ENCODE measurements at regions not wholly inside any gene's neighbourhood (a gene's known extent, or its start where the extent isn't known, plus 50 kb on each side); places are given as distances from the start of the nearest gene placed in this dataset.

DNA sequence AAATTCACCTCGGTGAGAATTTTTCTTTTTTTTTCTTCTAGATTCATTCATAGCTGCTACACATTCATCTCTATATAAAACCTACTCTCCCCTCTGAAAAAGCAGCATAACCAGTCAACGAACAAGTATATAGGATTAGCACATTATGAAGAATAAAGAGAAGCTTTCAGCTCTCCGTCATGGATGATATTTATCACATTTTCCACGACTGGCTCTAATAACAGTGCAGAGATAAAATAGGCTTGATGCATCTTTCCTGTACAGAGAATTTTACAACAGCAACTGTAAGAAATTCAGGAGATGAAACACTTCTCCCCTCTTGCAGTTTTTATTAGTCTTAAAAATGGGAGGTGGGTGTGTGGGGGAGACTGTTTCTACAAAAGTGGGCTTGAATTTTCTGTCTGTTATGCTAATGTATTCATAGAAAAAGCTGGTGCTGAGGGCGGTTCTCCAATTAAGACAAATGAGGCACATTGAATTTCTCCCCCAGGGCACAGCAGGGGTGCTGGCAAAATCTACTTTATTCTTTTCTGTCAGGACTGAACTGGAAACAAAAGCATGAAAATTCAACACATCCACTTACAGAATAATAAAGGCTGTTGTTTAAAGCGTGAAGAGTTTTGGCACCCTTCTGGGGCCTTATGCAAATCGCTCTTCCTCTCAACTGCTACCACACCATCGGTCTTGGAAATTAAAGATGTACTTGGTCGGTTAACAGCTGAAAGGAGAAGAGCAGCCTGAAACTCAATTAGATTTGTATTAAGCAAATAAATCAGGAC is 233.9 kb upstream of the ZNF608 start:
- H3K36me3 ChIP-seq (ENCODE audit: insufficient read depth, low read length): no peaks in the 10 kb centered on the region
- POLR2A ChIA-PET: no interaction called here
- Mint-ChIP-seq H3K36me3 (ENCODE audit: low read depth) (no peaks in the 10 kb centered on the region), H3K4me1 (ENCODE audit: low read depth) (no peaks in the 10 kb centered on the region), H3K9me3 (peaks cover under 1% of the 10 kb centered on the region), H3K27me3 (no peaks in the 10 kb centered on the region), H3K27ac (no peak overlapping the region), H3K4me3 (no peak overlapping the region)
- DNase-seq (no peak), ATAC-seq (ENCODE audit: poor library complexity) (no peak)
- intact Hi-C loops (cut with DNase I, micrococcal nuclease): no loop called here
- H3K9me3 ChIP-seq (ENCODE audit: control insufficient read depth in 1 of 2, insufficient read depth in 1 of 2, low read length in 2 of 2): peaks cover 0 to 9% of the 10 kb centered on the region in 2 experiments
- H3K4me1 ChIP-seq (ENCODE audit: insufficient read depth, low read length): no peaks in the 10 kb centered on the region
- H3K4me3 ChIP-seq (ENCODE audit: low read length): no peak overlapping the region
- H3K27me3 ChIP-seq (ENCODE audit: control insufficient read depth in 1 of 2, insufficient read depth in 2 of 2, low read length in 2 of 2): no peaks in the 10 kb centered on the region
- TF ChIP-seq, protein P1, sequence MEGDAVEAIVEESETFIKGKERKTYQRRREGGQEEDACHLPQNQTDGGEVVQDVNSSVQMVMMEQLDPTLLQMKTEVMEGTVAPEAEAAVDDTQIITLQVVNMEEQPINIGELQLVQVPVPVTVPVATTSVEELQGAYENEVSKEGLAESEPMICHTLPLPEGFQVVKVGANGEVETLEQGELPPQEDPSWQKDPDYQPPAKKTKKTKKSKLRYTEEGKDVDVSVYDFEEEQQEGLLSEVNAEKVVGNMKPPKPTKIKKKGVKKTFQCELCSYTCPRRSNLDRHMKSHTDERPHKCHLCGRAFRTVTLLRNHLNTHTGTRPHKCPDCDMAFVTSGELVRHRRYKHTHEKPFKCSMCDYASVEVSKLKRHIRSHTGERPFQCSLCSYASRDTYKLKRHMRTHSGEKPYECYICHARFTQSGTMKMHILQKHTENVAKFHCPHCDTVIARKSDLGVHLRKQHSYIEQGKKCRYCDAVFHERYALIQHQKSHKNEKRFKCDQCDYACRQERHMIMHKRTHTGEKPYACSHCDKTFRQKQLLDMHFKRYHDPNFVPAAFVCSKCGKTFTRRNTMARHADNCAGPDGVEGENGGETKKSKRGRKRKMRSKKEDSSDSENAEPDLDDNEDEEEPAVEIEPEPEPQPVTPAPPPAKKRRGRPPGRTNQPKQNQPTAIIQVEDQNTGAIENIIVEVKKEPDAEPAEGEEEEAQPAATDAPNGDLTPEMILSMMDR (IDR thresholded peaks at IDR 0.05): no peak
- CTCF ChIA-PET: interaction anchor here (0.6 kb wide), 1 partner anchor 247 kb away, joined by 8 read pairs; no protein-coding TSS in a partner anchor
- H3K27ac ChIP-seq (ENCODE audit: low read depth in 1 of 2, low read length in 2 of 2): no peak overlapping the region

DNA sequence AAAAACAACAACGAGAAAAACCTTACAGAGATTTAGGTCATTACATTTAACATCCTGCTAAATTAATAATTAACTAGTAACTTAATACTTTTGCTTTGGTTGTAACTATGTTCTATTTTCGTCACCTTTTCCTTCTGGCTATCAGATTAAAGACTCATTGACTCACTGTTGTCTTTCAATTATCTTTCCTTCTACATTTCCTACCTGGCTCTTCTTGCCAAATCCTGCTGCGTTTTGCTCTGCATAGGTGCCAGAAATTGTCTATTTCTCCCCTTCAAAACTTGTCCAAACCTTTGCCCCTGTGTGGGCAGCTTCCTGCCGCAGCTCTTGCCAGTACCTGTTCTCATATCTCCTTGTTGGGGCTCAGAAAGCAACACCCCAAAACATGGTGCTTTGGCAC is 235.5 kb upstream of the ZNF608 start:
- Mint-ChIP-seq H3K27me3 (no peaks in the 10 kb centered on the region), H3K9me3 (peaks cover 4% of the 10 kb centered on the region), H3K4me3 (no peak overlapping the region), H3K27ac (no peak overlapping the region), H3K4me1 (ENCODE audit: low read depth) (no peaks in the 10 kb centered on the region), H3K36me3 (ENCODE audit: low read depth) (no peaks in the 10 kb centered on the region)
- no peak overlapping the region for H3K27ac ChIP-seq (ENCODE audit: low read depth in 1 of 2, low read length in 2 of 2)
- no peak for ATAC-seq (ENCODE audit: poor library complexity)
- ChIA-PET POLR2A (no interaction called here), CTCF (no interaction called here)
- H3K9me3 ChIP-seq (ENCODE audit: control insufficient read depth in 1 of 2, insufficient read depth in 1 of 2, low read length in 2 of 2): no peaks in the 10 kb centered on the region
- H3K27me3 ChIP-seq (ENCODE audit: control insufficient read depth in 1 of 2, insufficient read depth in 2 of 2, low read length in 2 of 2): no peaks in the 10 kb centered on the region
- intact Hi-C loops (cut with DNase I, micrococcal nuclease): no loop called here
- no peaks in the 10 kb centered on the region for H3K4me1 ChIP-seq (ENCODE audit: insufficient read depth, low read length)
- TF ChIP-seq, protein P1 (IDR thresholded peaks at IDR 0.05): no peak
- DNase-seq: no peak
- no peak overlapping the region for H3K4me3 ChIP-seq (ENCODE audit: low read length)
- H3K36me3 ChIP-seq (ENCODE audit: insufficient read depth, low read length): no peaks in the 10 kb centered on the region

DNA sequence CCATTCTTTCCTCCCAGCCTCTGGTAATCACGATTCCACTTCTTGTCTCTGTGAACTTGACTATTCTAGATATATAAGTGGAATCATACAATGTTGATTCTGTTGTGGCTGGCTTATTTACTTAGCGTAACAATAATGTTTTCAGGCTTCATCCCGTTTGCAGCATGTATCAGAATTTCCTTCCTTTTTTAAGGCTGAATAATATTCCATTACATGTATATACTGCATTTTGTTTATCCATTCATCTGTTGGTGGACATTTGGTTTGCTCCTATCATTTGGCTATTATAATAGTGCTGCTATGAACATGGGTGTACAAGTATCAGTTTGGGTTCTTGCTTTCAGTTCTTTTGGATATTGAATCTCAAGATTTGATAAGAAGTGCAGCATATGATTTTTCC is 239.7 kb upstream of the ZNF608 start:
- Mint-ChIP-seq H3K36me3 (ENCODE audit: low read depth) (no peaks in the 10 kb centered on the region), H3K4me3 (no peak overlapping the region)

More for the DNA sequence above, 239.7 kb upstream of the ZNF608 start:
- ChIA-PET POLR2A (no interaction called here), CTCF (no interaction called here)
- Mint-ChIP-seq H3K4me1 (ENCODE audit: low read depth) (no peaks in the 10 kb centered on the region), H3K9me3 (peaks cover 10% of the 10 kb centered on the region), H3K27ac (no peak overlapping the region), H3K27me3 (no peaks in the 10 kb centered on the region)
- H3K4me1 ChIP-seq (ENCODE audit: insufficient read depth, low read length): no peaks in the 10 kb centered on the region
- no peak for ATAC-seq (ENCODE audit: poor library complexity)
- no peak overlapping the region for H3K27ac ChIP-seq (ENCODE audit: low read depth in 1 of 2, low read length in 2 of 2)
- TF ChIP-seq, protein P1 (IDR thresholded peaks at IDR 0.05): no peak
- DNase-seq: no peak
- no peaks in the 10 kb centered on the region for H3K27me3 ChIP-seq (ENCODE audit: control insufficient read depth in 1 of 2, insufficient read depth in 2 of 2, low read length in 2 of 2)
- H3K9me3 ChIP-seq (ENCODE audit: control insufficient read depth in 1 of 2, insufficient read depth in 1 of 2, low read length in 2 of 2): no peaks in the 10 kb centered on the region
- no peak overlapping the region for H3K4me3 ChIP-seq (ENCODE audit: low read length)
- no peaks in the 10 kb centered on the region for H3K36me3 ChIP-seq (ENCODE audit: insufficient read depth, low read length)
- intact Hi-C loops (cut with DNase I, micrococcal nuclease): no loop called here

Measured in CD4-positive, alpha-beta T cell (primary cell).